ENCODE measurements at regions not wholly inside any gene's neighbourhood (a gene's known extent, or its start where the extent isn't known, plus 50 kb on each side); places are given as distances from the start of the nearest gene placed in this dataset.

GRCh38 chr17:36856222-36856621 is 81.1 kb upstream of the LHX1 start:
- TF ChIP-seq CTCF (IDR thresholded peaks at IDR 0.05): no peak
- no peak for TF ChIP-seq POLR2A (IDR thresholded peaks at IDR 0.05)
